Nucleus accumbens (tissue), 56 donors: ENCODE measurements at regions not wholly inside any gene's neighbourhood (a gene's known extent, or its start where the extent isn't known, plus 50 kb on each side); places are given as distances from the start of the nearest gene placed in this dataset.
"Not testable (repeated sequence)": the region's sequence is repeated elsewhere in the genome, so short reads cannot be mapped to it uniquely, and the experiment has no call there.

Source experiments
- DNase-seq, 56 donors: peaks; one replicate each; lab custom pipeline; 2025; lab: John Stamatoyannopoulos, UW

GRCh38 chrX:25144043-25144940 is 128.5 kb upstream of the ARX start:
- DNase-seq: peak in 48 of 56 donors; percentile 0 to 81 (median 12)

GRCh38 chrX:25143596-25143995 is 127.8 kb upstream of the ARX start:
- peak in 1 of 56 donors; percentile 0 for DNase-seq

GRCh38 chrX:25141684-25142083 is 125.9 kb upstream of the ARX start:
- DNase-seq: no peak

GRCh38 chrX:25131055-25131454 is 115.3 kb upstream of the ARX start:
- no peak for DNase-seq

GRCh38 chrX:25130619-25131018 is 114.9 kb upstream of the ARX start:
- no peak for DNase-seq

DNA sequence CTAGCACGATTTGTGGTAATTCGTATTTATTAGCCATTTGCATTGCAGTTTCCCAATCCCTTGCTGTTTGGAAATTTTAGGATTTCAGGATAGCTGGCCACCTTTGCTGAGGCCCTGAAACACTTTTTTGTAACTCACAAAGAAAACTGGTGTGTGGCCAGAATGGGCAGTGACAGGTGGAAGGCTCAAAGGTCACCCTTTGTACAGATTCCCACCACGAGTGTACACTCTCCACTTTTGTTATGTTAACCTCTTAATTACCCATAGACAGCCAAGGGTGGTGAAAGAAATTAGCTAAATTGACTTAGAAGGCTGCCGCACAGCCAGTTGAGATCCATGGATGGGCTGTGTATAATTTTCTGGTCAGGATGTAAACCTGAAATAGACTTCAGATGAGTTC is 109.7 kb upstream of the ARX start:
- no peak for DNase-seq

- no peak for DNase-seq
Measured at GRCh38 chrX:25124391-25124790, 108.6 kb upstream of the ARX start.

DNA sequence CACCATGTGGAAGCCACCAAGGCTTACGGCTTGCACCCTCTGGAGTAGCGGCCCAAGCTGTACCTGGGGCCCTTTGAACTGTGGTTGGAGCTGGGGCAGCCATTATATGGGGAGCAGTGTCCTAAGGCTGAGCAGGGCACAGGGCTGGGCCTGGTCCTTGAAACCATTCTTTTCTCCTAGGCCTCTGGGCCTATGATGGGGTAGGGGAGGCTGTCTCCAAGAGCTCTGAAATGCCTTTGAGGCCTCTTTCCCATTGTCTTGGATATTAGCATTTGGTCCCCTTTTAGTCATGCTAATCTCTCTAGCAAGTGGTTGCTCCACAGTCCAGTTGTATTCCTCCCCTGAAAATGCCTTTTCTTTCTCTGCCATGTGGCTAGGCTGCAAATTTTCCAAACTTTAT is 96.4 kb upstream of the ARX start:
- no peak for DNase-seq

DNA sequence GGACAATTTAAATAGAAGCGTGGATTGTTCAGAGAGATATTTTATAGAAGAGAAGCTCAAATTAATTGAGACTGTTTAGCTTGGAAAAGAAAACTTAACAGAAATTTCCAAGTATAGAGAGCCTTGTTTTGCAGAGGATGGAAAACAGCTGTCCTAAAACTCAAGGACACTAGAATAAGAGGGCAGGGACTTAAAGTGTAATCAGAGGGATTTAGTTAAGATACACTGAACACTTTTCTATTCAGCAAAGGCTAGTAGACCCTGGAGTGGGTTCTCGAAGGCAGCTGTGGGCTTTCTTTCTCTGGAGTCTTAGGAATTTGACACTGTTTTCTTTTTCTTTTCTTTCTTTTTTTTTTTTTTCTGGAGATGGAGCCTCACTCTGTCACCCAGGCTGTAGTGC is 92.7 kb upstream of the ARX start:
- no peak for DNase-seq

DNA sequence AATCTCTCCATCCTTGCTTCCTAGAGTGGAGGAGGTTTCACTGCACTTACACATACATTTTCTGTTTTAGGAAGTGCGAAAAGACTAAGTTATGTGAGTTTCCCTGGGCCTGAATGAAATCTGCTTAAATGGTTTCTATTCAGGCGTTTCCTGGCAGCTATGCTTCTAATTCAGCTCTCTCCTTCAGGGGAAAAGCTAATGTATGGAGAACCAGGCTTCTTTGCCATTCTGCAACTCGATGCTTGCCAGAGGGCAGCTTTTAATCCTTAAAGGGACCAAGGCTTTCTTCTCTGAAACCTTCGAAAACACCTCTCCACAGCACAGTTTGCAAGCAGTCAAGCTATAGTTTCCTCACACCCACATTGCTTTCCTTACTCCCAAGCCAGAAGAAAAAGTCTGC is 89.5 kb upstream of the ARX start:
- no peak for DNase-seq

DNA sequence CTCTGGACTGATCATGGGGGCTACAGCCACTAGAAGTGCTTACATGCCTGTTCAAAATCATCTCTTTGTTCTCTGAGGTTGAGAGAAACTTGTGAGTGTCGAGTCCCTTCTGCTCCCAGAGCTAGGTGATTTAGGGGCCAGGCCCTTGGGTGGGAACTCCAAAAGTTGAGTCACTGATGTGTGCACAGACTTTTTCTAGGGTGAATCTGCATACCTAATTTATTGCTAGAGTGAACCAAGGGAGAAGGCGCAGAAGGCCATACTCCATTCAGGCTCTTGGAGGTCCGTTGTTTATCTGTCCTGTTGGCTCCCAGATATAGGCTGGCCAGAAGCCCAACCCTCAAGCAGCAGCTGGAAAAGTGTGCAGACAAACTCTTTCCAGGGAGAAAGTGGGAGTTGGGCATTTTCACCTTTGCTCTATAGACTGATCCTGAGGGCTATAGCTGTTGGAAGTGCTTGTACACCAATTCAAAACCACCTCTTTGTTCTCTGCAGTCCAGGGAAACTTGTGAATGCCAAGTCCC is 80.8 kb upstream of the ARX start:
- DNase-seq: no peak

GRCh38 chrX:25091152-25091551 is 75.4 kb upstream of the ARX start:
- not testable (repeated sequence) for DNase-seq

DNA sequence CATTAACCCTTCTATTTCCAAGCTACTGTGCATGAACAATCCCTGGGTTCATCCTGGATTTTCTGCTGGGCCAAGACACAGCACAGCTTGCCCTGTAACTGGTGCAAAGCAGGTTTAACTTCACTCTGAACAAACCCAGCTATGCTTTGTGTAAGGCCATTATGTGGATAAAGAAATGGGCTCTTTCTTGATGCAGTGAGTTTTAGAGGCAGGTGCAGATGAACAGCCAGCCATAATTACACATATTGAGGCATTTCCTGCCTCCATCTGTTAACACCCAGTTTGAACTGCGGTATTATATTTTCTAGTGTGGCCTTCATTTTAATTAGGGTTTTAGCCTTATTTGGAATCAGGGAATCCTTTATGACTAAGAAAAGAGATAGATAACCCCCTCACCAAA is 68.7 kb upstream of the ARX start:
- no peak for DNase-seq

DNA sequence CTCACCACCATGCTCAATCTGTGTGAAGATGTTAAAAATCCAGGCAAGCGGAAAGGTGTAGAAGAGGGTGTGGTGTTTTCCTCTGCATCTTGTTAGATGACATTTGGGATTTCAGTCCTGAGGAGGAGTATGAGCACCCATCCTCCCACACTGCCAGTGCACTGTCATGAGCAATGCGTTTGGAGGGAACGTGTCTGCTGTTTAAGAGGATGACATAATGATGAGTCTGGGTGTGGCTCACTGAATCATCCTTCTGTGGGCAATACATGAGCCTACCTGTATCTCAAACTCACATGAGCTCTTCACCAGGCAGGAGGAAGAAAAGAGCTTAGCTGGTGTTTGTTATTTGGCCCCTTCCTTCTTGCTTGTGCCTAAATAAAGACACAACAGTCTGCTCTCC is 67.9 kb upstream of the ARX start:
- DNase-seq: peak in 23 of 56 donors; percentile 0 to 63 (median 9)

GRCh38 chrX:25079020-25079419 is 63.3 kb upstream of the ARX start:
- DNase-seq: no peak

GRCh38 chrX:25076941-25077500 is 61.3 kb upstream of the ARX start:
- no peak for DNase-seq

DNA sequence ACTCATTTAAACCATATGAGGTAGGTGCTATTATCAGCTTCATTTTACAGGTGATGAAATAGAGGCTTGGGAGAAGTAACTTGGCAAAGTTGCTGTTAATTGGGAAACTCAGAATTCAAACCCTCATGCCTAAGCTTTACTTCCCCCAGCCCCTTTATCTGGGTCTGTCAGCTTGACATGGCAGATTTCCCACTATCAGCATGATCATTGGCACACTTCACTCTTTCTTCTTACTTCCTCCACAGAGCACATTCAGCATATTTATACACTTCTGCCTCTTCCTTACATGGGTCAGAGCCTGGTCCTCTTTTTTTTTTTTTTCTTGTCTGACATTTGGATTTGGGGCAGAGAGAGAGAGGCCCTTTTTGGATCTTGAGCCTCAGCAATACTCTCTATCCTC is 56.5 kb upstream of the ARX start:
- no peak for DNase-seq

- no peak for DNase-seq
Measured at GRCh38 chrX:25070038-25070437, 54.3 kb upstream of the ARX start.

GRCh38 chrX:25069209-25069608 is 53.4 kb upstream of the ARX start:
- no peak for DNase-seq

DNA sequence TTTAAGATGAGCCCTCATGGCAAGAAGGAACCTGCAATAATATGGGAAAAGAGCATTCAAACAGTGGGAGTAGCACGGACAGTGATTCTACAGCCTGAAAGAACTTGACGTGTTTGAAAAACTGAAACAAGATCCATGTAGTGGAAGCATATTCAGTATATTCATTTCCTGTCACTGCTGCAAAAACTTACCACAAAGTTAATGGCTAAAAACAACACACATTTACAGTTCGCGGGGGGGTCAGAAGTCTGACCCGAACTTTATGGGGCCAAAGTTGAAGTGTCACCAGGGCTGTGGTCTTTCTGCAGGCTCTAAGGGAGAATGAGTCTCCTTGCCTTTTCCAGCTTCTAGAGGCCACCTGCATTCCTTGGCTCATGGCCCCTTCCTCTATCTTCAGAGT is 52.6 kb upstream of the ARX start:
- DNase-seq: no peak

- no peak for DNase-seq
Measured at GRCh38 chrX:25067271-25068172, 51.8 kb upstream of the ARX start.
